ENCODE measurements at regions not wholly inside any gene's neighbourhood (a gene's known extent, or its start where the extent isn't known, plus 50 kb on each side); places are given as distances from the start of the nearest gene placed in this dataset.

DNA sequence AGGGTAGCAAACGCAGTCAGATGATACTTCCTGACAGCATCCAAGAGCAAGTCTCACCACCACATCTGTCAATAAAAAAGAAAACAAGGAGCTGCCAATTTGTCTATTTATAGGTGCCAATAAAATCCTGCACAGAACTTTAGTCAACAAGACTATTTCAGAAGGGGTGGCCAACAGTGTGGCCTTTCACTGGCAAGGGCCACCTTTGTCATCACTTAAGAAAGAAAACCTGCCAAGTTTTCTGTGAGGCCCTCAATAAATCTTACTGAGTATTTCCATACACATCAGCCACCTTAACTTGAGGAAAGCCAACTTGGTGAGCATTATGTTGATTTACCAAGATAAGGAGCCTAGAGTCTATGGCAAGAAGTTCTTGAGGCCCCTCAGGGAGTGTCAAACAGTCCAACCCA lies 312.3 kb downstream of the ENC1 start:
- peaks cover 46% of the 10 kb centered on the region for H3K4me1 Mint-ChIP-seq

DNA sequence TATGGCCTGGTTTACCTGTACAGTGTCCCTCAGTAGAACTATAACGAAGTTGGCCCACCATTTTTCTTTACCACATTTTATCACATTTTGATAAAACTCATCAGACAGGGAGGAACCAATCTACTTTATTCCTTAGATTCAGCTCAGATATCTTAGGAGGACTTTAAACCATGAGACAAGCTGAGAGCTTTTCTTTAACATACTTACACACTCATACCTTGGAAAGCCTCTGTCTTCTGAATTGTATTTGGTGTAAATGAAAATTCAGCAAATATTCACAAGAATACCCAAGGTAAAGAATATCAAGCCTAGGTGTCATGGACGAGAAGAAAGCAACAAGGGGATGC lies 313.2 kb downstream of the ENC1 start:
- TF ChIP-seq, protein P1, sequence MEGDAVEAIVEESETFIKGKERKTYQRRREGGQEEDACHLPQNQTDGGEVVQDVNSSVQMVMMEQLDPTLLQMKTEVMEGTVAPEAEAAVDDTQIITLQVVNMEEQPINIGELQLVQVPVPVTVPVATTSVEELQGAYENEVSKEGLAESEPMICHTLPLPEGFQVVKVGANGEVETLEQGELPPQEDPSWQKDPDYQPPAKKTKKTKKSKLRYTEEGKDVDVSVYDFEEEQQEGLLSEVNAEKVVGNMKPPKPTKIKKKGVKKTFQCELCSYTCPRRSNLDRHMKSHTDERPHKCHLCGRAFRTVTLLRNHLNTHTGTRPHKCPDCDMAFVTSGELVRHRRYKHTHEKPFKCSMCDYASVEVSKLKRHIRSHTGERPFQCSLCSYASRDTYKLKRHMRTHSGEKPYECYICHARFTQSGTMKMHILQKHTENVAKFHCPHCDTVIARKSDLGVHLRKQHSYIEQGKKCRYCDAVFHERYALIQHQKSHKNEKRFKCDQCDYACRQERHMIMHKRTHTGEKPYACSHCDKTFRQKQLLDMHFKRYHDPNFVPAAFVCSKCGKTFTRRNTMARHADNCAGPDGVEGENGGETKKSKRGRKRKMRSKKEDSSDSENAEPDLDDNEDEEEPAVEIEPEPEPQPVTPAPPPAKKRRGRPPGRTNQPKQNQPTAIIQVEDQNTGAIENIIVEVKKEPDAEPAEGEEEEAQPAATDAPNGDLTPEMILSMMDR (IDR thresholded peaks at IDR 0.05) = no peak

More for the DNA sequence above, 312.3 kb downstream of the ENC1 start:
- H3K9me3 Mint-ChIP-seq = no peaks in the 10 kb centered on the region
- H3K27ac Mint-ChIP-seq = no peak overlapping the region
- no peak overlapping the region for H3K4me3 Mint-ChIP-seq
- TF ChIP-seq, protein P1 (IDR thresholded peaks at IDR 0.05) = no peak
- H3K36me3 Mint-ChIP-seq (ENCODE audit: low read depth) = no peaks in the 10 kb centered on the region
- no peak for DNase-seq
- H3K27me3 Mint-ChIP-seq (ENCODE audit: low read depth, poor library complexity) = peaks cover 4% of the 10 kb centered on the region

DNA sequence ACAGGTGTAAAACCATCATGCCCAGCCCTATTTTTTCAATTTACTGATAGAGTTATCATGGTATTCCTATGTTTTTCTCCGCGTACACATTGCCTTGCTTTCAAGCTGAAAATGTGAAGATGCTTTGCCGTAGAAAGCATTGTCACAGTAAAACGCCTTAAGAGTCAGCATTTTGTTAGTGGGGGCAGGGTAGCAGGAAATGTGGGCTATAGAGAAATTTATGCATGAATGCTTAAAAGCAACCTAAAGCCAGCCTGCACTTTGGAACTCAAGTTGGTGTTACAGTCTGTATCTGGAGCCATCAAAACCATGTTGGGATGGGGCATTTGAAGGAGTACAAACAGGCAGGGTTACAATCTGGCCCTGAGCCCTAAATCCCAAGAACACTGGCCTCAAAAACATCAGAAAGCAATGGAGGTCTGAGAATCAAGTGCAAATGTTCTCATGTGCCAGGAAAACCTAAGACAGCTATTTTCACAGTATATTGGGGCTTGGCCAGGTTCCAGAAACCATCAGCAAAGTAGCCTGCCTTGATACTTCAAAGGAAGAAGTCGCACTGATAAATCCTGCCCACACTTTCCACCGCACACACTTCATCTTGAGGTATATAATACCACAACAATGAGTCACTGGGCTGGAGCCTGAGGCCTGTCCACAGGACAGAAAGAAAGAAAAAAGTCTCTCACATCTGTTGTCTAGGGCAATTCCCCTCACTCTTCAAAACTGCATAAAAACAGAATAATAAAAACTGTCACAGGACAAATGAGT lies 313.8 kb downstream of the ENC1 start:
- no peak for DNase-seq
- H3K36me3 Mint-ChIP-seq (ENCODE audit: low read depth) = no peaks in the 10 kb centered on the region
- peak overlapping the region; percentile 55 for H3K27ac Mint-ChIP-seq
- H3K9me3 Mint-ChIP-seq = no peaks in the 10 kb centered on the region
- peaks cover 37% of the 10 kb centered on the region for H3K4me1 Mint-ChIP-seq
- TF ChIP-seq, protein P1 (IDR thresholded peaks at IDR 0.05) = no peak
- H3K4me3 Mint-ChIP-seq = no peak overlapping the region
- peaks cover 9% of the 10 kb centered on the region for H3K27me3 Mint-ChIP-seq (ENCODE audit: low read depth, poor library complexity)

More for the DNA sequence above, 313.2 kb downstream of the ENC1 start:
- DNase-seq = no peak
- Mint-ChIP-seq H3K27me3 (ENCODE audit: low read depth, poor library complexity) (peaks cover 6% of the 10 kb centered on the region), H3K36me3 (ENCODE audit: low read depth) (no peaks in the 10 kb centered on the region), H3K4me1 (peaks cover 40% of the 10 kb centered on the region), H3K9me3 (no peaks in the 10 kb centered on the region), H3K27ac (peak overlapping the region; percentile 55), H3K4me3 (no peak overlapping the region)

DNA sequence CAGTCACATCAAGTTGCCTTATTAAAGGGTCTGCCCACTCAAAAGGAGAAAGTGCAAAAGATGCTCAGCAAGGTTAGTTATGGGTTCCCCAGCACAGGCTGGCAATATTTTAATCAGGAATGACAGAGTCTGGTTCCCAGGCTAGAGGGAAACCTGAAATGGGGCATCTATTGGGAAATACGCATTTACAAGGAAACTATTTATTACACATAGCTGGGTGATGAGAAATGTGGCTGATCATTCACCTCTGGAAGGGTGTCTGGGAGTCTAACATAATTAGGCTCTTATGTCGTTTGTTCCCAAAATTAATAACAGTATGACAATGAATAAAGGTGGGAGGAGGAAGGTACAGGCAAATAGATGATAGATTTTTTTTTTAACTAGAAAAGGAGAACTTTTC lies 314.7 kb downstream of the ENC1 start:
- H3K4me1 Mint-ChIP-seq = peaks cover 36% of the 10 kb centered on the region

DNA sequence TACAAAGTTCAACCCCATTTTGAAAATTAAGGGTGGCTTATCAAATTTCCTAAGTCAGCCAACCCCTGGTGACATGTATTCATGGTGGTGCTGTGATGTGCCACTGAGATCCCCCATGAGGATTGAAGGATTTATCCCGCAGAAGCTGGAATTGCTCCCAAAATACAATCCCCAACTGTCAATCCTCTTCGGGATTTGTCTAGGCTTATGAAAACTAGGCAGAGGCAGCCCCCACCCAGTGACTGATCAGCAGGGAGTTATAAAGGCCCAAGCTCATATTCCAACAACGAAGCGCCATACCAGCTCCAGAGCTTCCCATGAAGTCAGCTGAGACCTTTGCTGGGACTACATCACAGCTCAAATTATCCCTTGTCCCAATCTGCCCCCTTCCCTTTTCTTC lies 316.0 kb downstream of the ENC1 start:
- Mint-ChIP-seq H3K36me3 (ENCODE audit: low read depth) (no peaks in the 10 kb centered on the region), H3K27ac (no peak overlapping the region), H3K4me3 (no peak overlapping the region), H3K9me3 (no peaks in the 10 kb centered on the region), H3K4me1 (peaks cover 32% of the 10 kb centered on the region), H3K27me3 (ENCODE audit: low read depth, poor library complexity) (peaks cover 12% of the 10 kb centered on the region)
- no peak for DNase-seq
- TF ChIP-seq, protein P1 (IDR thresholded peaks at IDR 0.05) = no peak

More for the DNA sequence above, 314.7 kb downstream of the ENC1 start:
- H3K36me3 Mint-ChIP-seq (ENCODE audit: low read depth) = no peaks in the 10 kb centered on the region
- H3K27me3 Mint-ChIP-seq (ENCODE audit: low read depth, poor library complexity) = peaks cover 13% of the 10 kb centered on the region
- H3K27ac Mint-ChIP-seq = no peak overlapping the region
- H3K9me3 Mint-ChIP-seq = no peaks in the 10 kb centered on the region
- DNase-seq = no peak
- TF ChIP-seq, protein P1 (IDR thresholded peaks at IDR 0.05) = no peak
- H3K4me3 Mint-ChIP-seq = no peak overlapping the region

DNA sequence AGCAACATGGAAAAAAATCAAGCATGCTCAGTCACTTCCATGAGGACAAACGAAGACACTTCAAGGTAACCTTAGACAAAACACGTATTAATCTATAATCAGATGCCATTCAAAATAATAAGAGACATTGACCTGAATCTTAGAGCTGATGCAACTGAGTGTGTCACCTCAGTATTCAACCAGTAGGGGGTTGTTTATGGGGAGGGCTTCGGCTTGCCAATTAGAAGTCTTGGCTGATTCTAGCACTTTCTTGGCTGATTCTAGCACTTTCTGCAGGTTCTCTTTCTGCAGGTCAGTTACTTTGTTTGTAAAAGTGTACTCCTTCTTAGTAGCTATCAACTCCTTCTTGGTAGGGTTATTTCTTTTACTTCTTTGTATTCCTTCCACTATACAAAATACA lies 317.6 kb downstream of the ENC1 start:
- DNase-seq = no peak
- H3K4me1 Mint-ChIP-seq = peaks cover 28% of the 10 kb centered on the region
- peaks cover 12% of the 10 kb centered on the region for H3K27me3 Mint-ChIP-seq (ENCODE audit: low read depth, poor library complexity)
- no peak overlapping the region for H3K4me3 Mint-ChIP-seq
- no peak overlapping the region for H3K27ac Mint-ChIP-seq
- H3K9me3 Mint-ChIP-seq = no peaks in the 10 kb centered on the region
- no peaks in the 10 kb centered on the region for H3K36me3 Mint-ChIP-seq (ENCODE audit: low read depth)
- TF ChIP-seq, protein P1 (IDR thresholded peaks at IDR 0.05) = no peak
